Smooth muscle cell (in vitro differentiated cells): ENCODE measurements at regions not wholly inside any gene's neighbourhood (a gene's known extent, or its start where the extent isn't known, plus 50 kb on each side); places are given as distances from the start of the nearest gene placed in this dataset.
A peak's percentile ranks its signal among the peaks of the same experiment; 100 is the strongest.

Experiments used
- DNase-seq: peaks from one replicate; lab custom pipeline; 2025; ENCODE audit not compliant: unreplicated experiment; lab: John Stamatoyannopoulos, UW
- H2AFZ ChIP-seq: fragments of 200-600 bp; sonication (generic); 2 replicates; pipeline ENCODE4 v1.6.0; 2016; ENCODE audit warnings: antibody characterized with exemption, low read depth, mild to moderate bottlenecking
- H3F3A ChIP-seq: fragments of 200-600 bp; sonication (generic); 2 replicates; pipeline ENCODE4 v1.6.0; 2017; ENCODE audit warnings: antibody characterized with exemption, low read depth
- H3K27ac ChIP-seq: fragments of 200-600 bp; sonication (generic); 2 replicates; pipeline ENCODE4 v1.5.1; 2016; ENCODE audit warnings: low read depth, mild to moderate bottlenecking
- H3K27me3 ChIP-seq: fragments of 200-600 bp; sonication (generic); 2 replicates; pipeline ENCODE4 v1.6.1; 2016; ENCODE audit warnings: low read depth, mild to moderate bottlenecking
- H3K36me3 ChIP-seq: fragments of 200-600 bp; sonication (generic); 2 replicates; pipeline ENCODE4 v1.5.1; 2016; ENCODE audit warnings: low read depth
- H3K4me1 ChIP-seq: fragments of 200-600 bp; sonication (generic); 2 replicates; pipeline ENCODE4 v1.5.1; 2016; ENCODE audit warnings: low read depth
- H3K4me2 ChIP-seq: fragments of 200-600 bp; sonication (generic); 2 replicates; pipeline ENCODE4 v1.6.0; 2016; ENCODE audit warnings: mild to moderate bottlenecking
- H3K4me3 ChIP-seq: fragments of 200-600 bp; sonication (generic); 2 replicates; pipeline ENCODE4 v1.5.1; 2016; ENCODE audit warnings: mild to moderate bottlenecking
- H3K79me2 ChIP-seq: fragments of 200-600 bp; sonication (generic); 2 replicates; pipeline ENCODE4 v1.6.0; 2016; ENCODE audit warnings: low read depth, mild to moderate bottlenecking
- H3K9ac ChIP-seq: fragments of 200-600 bp; sonication (generic); 2 replicates; pipeline ENCODE4 v1.6.0; 2016; ENCODE audit warnings: low read depth
- H3K9me3 ChIP-seq: fragments of 200-600 bp; sonication (generic); replicated peaks from 2 replicates; pipeline ENCODE4 v1.5.1; 2016; ENCODE audit warnings: low read depth
- H4K20me1 ChIP-seq: fragments of 200-600 bp; sonication (generic); 2 replicates; pipeline ENCODE4 v1.6.0; 2016; ENCODE audit warnings: low read depth
- WGBS: methylation state at CpG from one replicate; pipeline ENCODE4 v1.1.7; 2016; ENCODE audit warnings: low lambda C conversion rate; 5-methylcytosine and 5-hydroxymethylcytosine counted together
- TF ChIP-seq, protein P1 (sequence below): fragments of 200-600 bp; sonication (generic); IDR thresholded peaks from 2 replicates; pipeline ENCODE4 v1.5.1; 2017; ENCODE audit warnings: borderline replicate concordance, mild to moderate bottlenecking, antibody characterized with exemption; ENCODE audit not compliant: insufficient read depth, poor library complexity, severe bottlenecking

DNA sequence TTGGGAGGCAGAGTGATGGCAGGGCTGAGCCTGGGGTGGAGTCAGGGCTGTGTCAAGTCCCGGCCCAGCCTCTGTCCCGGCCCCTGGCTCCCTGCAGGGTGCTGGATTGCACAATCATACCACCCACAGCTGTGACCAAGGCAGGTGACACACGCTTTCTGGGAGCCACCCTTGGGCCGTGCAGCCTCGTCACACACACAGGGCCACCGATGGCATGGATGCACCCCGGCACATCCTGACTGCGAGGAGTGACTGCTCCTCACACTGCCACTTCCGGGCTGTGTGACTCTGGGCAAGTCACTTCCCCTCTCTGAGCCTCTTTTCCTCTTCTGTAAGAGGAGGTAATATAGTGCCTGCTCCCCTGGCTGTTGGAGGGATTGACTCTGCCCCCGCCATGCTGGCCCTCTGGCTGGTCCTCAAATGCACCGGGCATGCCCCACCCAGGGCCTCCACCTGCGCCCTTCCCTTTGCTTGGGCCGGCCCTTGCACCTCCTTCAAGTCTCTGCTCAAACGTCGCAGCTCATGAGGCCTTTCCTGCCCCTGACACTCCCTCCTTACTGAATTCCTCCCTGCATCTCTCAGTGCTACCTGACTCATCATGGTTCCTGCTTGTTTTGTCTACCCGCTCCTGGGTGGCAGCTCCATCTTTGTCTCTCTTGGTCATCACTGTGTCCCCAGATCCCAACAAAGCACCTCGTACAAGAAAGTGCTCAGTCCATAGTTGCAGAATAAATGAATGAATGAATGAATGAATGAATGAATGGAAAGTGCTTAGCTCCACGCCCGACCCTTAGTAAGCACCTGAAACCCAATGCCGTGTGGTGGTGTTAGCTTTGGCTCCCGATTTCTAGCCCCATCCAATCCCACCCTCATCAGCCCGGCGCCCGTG is 93.5 kb downstream of the CEBPB start:
- peak overlapping the region; percentile 77 for H2AFZ ChIP-seq
- H3K27me3 ChIP-seq = no peaks in the 10 kb centered on the region
- no peaks in the 10 kb centered on the region for H3K36me3 ChIP-seq
- no peaks in the 10 kb centered on the region for H4K20me1 ChIP-seq
- H3K9ac ChIP-seq = no peak overlapping the region
- whole genome bisulfite sequencing = 78% methylated on average over 24 of the region's 24 CpGs
- no peaks in the 10 kb centered on the region for H3K9me3 ChIP-seq
- peak overlapping the region; percentile 96 for H3K27ac ChIP-seq
- peaks cover 21% of the 10 kb centered on the region for H3K4me1 ChIP-seq
- peaks cover 25% of the 10 kb centered on the region for H3F3A ChIP-seq
- no peaks in the 10 kb centered on the region for H3K79me2 ChIP-seq
- H3K4me3 ChIP-seq = no peak overlapping the region
- H3K4me2 ChIP-seq = peak overlapping the region; percentile 64
- TF ChIP-seq, protein P1, sequence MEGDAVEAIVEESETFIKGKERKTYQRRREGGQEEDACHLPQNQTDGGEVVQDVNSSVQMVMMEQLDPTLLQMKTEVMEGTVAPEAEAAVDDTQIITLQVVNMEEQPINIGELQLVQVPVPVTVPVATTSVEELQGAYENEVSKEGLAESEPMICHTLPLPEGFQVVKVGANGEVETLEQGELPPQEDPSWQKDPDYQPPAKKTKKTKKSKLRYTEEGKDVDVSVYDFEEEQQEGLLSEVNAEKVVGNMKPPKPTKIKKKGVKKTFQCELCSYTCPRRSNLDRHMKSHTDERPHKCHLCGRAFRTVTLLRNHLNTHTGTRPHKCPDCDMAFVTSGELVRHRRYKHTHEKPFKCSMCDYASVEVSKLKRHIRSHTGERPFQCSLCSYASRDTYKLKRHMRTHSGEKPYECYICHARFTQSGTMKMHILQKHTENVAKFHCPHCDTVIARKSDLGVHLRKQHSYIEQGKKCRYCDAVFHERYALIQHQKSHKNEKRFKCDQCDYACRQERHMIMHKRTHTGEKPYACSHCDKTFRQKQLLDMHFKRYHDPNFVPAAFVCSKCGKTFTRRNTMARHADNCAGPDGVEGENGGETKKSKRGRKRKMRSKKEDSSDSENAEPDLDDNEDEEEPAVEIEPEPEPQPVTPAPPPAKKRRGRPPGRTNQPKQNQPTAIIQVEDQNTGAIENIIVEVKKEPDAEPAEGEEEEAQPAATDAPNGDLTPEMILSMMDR = no peak
- no peak for DNase-seq

DNA sequence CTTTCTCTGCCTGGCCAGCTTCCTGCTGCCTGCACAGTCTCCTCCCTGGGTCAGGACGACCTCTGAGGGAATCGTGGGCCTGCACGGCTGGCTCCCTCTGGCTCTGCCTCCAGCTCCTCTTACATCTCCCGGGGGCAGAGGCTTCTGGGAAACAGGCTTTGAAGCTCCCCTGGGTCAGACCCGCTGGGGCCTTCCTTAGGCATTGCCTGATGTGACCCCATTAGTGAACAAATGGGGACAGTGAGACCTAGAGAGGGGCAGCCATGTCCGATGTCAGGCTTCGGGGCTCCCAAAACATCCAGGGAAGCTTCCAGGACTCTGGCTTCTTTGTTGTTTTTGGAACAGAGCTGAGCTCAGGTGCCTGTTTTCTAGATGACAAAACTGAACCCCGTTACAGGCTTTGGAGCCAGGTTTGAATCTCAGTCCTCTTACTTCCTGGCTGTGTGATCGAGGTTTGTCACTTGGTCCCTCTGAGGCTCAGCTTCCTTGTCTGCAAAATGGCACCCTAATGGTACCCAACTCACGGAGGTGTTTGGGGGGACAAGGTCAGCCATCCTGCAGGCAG is 94.3 kb downstream of the CEBPB start:
- H3F3A ChIP-seq = peaks cover 25% of the 10 kb centered on the region
- no peak overlapping the region for H3K4me3 ChIP-seq
- no peaks in the 10 kb centered on the region for H4K20me1 ChIP-seq
- H3K9me3 ChIP-seq = no peaks in the 10 kb centered on the region
- peak overlapping the region; percentile 77 for H2AFZ ChIP-seq
- H3K27ac ChIP-seq = peak overlapping the region; percentile 96
- no peaks in the 10 kb centered on the region for H3K79me2 ChIP-seq
- 70% methylated on average over 10 of the region's 10 CpGs for WGBS
- no peak for DNase-seq
- H3K36me3 ChIP-seq = no peaks in the 10 kb centered on the region
- H3K4me2 ChIP-seq = peak overlapping the region; percentile 64
- H3K27me3 ChIP-seq = no peaks in the 10 kb centered on the region
- TF ChIP-seq, protein P1 = no peak
- peak overlapping the region; percentile 74 for H3K9ac ChIP-seq
- peaks cover 21% of the 10 kb centered on the region for H3K4me1 ChIP-seq

DNA sequence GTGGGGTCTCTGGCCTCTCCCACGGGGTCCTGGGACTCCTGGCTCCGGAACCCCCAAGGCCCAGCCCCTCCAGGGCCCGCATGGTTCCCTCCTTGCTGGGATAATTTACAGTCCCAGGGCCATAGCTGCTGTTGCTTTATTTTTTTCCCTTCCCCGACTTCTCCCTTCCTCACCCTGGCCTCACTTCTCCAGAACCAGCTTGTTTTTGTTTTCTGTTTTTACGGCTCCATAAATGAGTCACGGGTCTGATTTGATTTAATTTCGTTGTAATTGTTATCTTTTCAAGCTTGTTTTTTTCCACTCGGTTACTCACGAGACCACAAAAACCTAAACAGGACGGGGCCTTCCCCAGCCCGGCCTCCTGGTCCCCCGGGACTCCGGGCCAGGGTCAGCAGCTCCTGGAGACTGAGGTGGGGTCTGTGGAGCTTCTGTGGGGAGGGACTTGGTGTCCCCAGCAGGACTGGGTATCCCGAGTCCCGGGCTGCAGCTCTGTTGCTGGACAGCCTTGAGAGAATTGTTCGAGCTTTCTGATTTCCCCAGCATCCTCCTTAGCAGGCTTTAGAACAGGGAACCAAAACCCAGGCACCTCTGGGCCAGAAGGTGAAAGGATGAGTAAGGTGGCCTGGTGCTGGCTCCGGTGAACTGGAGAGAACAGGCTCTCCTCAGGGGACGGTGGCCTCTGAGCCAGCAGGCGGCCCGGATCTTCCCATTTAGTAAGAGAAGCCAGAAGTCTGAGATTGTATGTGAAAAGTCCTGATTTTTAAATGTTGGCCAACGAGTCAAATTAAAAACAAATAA is 94.9 kb downstream of the CEBPB start:
- Histone ChIP-seq H3K9me3 (no peaks in the 10 kb centered on the region), H3K4me2 (peak overlapping the region; percentile 64), H3K36me3 (no peaks in the 10 kb centered on the region), H3K4me3 (no peak overlapping the region), H3F3A (peaks cover 25% of the 10 kb centered on the region), H3K79me2 (no peaks in the 10 kb centered on the region), H2AFZ (peak overlapping the region; percentile 77), H3K9ac (peak overlapping the region; percentile 74), H3K4me1 (peaks cover 21% of the 10 kb centered on the region), H4K20me1 (no peaks in the 10 kb centered on the region), H3K27ac (peak overlapping the region; percentile 96), H3K27me3 (no peaks in the 10 kb centered on the region)
- peak; percentile 28 for DNase-seq
- WGBS = 36% methylated on average over 21 of the region's 21 CpGs
- TF ChIP-seq, protein P1 = no peak
